SK-N-SH treated with all-trans-retinoic acid at 6 μM for 48 hours (cell line): ENCODE measurements at regions not wholly inside any gene's neighbourhood (a gene's known extent, or its start where the extent isn't known, plus 50 kb on each side); places are given as distances from the start of the nearest gene placed in this dataset.

Source experiments
- ATAC-seq: fragments of 200-7000 bp; cut with Tn5 transposase; 3 replicates; pipeline ENCODE4 v1.9.1; 2020; ENCODE audit warnings: mild to moderate bottlenecking, moderate library complexity
- ARNTL ChIP-seq: fragments of 450-650 bp; formaldehyde crosslinking; IDR thresholded peaks from 2 replicates; pipeline ENCODE4 v1.5.0; 2020; ENCODE audit warnings: low read depth, mild to moderate bottlenecking, moderate library complexity, borderline replicate concordance
- BACH2 ChIP-seq: fragments of 250-450 bp; sonication (Bioruptor Pico); IDR thresholded peaks from 2 replicates; pipeline ENCODE4 v1.9.0; 2021; ENCODE audit warnings: mild to moderate bottlenecking, borderline replicate concordance
- CREB5 ChIP-seq: fragments of 250-450 bp; sonication (Bioruptor Pico); IDR thresholded peaks from 2 replicates; pipeline ENCODE4 v1.5.1; 2020; ENCODE audit warnings: low read depth, mild to moderate bottlenecking, moderate library complexity
- CSDC2 ChIP-seq: fragments of 250-450 bp; sonication (Bioruptor Pico); IDR thresholded peaks from 2 replicates; pipeline ENCODE4 v1.5.0; 2020; ENCODE audit warnings: mild to moderate bottlenecking, moderate library complexity
- ESRRG ChIP-seq: fragments of 250-450 bp; sonication (Bioruptor Pico); IDR thresholded peaks from 2 replicates; pipeline ENCODE4 v1.6.1; 2021; ENCODE audit warnings: mild to moderate bottlenecking
- GLIS3 ChIP-seq: fragments of 250-450 bp; sonication (Bioruptor Pico); IDR thresholded peaks from 2 replicates; pipeline ENCODE4 v1.5.0; 2020; ENCODE audit warnings: mild to moderate bottlenecking, moderate library complexity
- ISL1 ChIP-seq: fragments of 250-450 bp; sonication (Bioruptor Pico); IDR thresholded peaks from 2 replicates; pipeline ENCODE4 v2.1.2; 2022; ENCODE audit warnings: mild to moderate bottlenecking, moderate library complexity
- OSR1 ChIP-seq: fragments of 250-450 bp; sonication (Bioruptor Pico); IDR thresholded peaks from 2 replicates; pipeline ENCODE4 v1.8.0; 2022; ENCODE audit warnings: moderate library complexity, mild to moderate bottlenecking, inconsistent platforms
- PPARA ChIP-seq: fragments of 250-450 bp; sonication (Bioruptor Pico); IDR thresholded peaks from 2 replicates; pipeline ENCODE4 v1.5.0; 2020; ENCODE audit warnings: mild to moderate bottlenecking, borderline replicate concordance
- RARB ChIP-seq: fragments of 250-450 bp; sonication (Bioruptor Pico); IDR thresholded peaks from 2 replicates; pipeline ENCODE4 v1.8.0; 2021; ENCODE audit warnings: mild to moderate bottlenecking, moderate library complexity
- SNAI2 ChIP-seq: fragments of 250-450 bp; sonication (Bioruptor Pico); IDR thresholded peaks from 2 replicates; pipeline ENCODE4 v1.5.0; 2020; ENCODE audit warnings: mild to moderate bottlenecking, moderate library complexity
- TCF4 ChIP-seq: fragments of 250-450 bp; sonication (Bioruptor Pico); IDR thresholded peaks from 2 replicates; pipeline ENCODE4 v1.8.0; 2021; ENCODE audit warnings: mild to moderate bottlenecking, moderate library complexity, borderline replicate concordance
- TOX ChIP-seq: fragments of 250-450 bp; sonication (Bioruptor Pico); IDR thresholded peaks from 2 replicates; pipeline ENCODE4 v1.8.0; 2021; ENCODE audit warnings: mild to moderate bottlenecking, moderate library complexity, borderline replicate concordance
- ZC3H10 ChIP-seq: fragments of 250-450 bp; sonication (Bioruptor Pico); IDR thresholded peaks from 2 replicates; pipeline ENCODE4 v1.5.1; 2021; ENCODE audit warnings: mild to moderate bottlenecking, moderate library complexity
- ZFP3 ChIP-seq: fragments of 250-450 bp; sonication (Bioruptor Pico); IDR thresholded peaks from 2 replicates; pipeline ENCODE4 v1.5.0; 2020; ENCODE audit warnings: mild to moderate bottlenecking, moderate library complexity
- ZFP30 ChIP-seq: fragments of 450-650 bp; formaldehyde crosslinking; IDR thresholded peaks from 2 replicates; pipeline ENCODE4 v1.5.0; 2022; ENCODE audit warnings: mild to moderate bottlenecking, moderate library complexity
- ZNF565 ChIP-seq: fragments of 450-650 bp; formaldehyde crosslinking; conservative IDR thresholded peaks from 2 replicates; pipeline ENCODE4 v1.5.0; 2020; ENCODE audit warnings: low read depth, mild to moderate bottlenecking, moderate library complexity
- ZNF70 ChIP-seq: fragments of 450-650 bp; formaldehyde crosslinking; IDR thresholded peaks from 2 replicates; pipeline ENCODE4 v1.5.0; 2020; ENCODE audit warnings: mild to moderate bottlenecking, moderate library complexity
- ZNF8 ChIP-seq: fragments of 450-650 bp; formaldehyde crosslinking; IDR thresholded peaks from 2 replicates; pipeline ENCODE4 v1.5.0; 2020; ENCODE audit warnings: mild to moderate bottlenecking, moderate library complexity
- TF ChIP-seq, protein P1 (sequence below): fragments of 250-450 bp; sonication (Bioruptor Pico); IDR thresholded peaks from 2 replicates; pipeline ENCODE4 v1.8.0; 2020; ENCODE audit warnings: mild to moderate bottlenecking, moderate library complexity, borderline replicate concordance
- TF ChIP-seq, protein P2 (sequence below): fragments of 250-450 bp; sonication (Bioruptor Pico); IDR thresholded peaks from 2 replicates; pipeline ENCODE4 v1.8.0; 2021; ENCODE audit warnings: low read depth, mild to moderate bottlenecking, moderate library complexity, borderline replicate concordance
- TF ChIP-seq, protein P3 (sequence below): fragments of 250-450 bp; sonication (Bioruptor Pico); IDR thresholded peaks from 2 replicates; pipeline ENCODE4 v1.5.1; 2021; ENCODE audit warnings: mild to moderate bottlenecking, moderate library complexity

GRCh38 chr10:37712489-37713131 lies 144.8 kb downstream of the ZNF248 start:
- ATAC-seq: no peak
- no peak for TF ChIP-seq ARNTL
- TF ChIP-seq ZFP3 (CRISPR knock-in tag): no peak
- TF ChIP-seq, protein P1, sequence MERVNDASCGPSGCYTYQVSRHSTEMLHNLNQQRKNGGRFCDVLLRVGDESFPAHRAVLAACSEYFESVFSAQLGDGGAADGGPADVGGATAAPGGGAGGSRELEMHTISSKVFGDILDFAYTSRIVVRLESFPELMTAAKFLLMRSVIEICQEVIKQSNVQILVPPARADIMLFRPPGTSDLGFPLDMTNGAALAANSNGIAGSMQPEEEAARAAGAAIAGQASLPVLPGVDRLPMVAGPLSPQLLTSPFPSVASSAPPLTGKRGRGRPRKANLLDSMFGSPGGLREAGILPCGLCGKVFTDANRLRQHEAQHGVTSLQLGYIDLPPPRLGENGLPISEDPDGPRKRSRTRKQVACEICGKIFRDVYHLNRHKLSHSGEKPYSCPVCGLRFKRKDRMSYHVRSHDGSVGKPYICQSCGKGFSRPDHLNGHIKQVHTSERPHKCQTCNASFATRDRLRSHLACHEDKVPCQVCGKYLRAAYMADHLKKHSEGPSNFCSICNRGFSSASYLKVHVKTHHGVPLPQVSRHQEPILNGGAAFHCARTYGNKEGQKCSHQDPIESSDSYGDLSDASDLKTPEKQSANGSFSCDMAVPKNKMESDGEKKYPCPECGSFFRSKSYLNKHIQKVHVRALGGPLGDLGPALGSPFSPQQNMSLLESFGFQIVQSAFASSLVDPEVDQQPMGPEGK (CRISPR knock-in tag): no peak
- no peak for TF ChIP-seq ZFP30 (CRISPR knock-in tag)
- no peak for TF ChIP-seq ZNF565
- TF ChIP-seq BACH2 (CRISPR knock-in tag): no peak
- no peak for TF ChIP-seq SNAI2 (CRISPR knock-in tag)
- TF ChIP-seq, protein P2, sequence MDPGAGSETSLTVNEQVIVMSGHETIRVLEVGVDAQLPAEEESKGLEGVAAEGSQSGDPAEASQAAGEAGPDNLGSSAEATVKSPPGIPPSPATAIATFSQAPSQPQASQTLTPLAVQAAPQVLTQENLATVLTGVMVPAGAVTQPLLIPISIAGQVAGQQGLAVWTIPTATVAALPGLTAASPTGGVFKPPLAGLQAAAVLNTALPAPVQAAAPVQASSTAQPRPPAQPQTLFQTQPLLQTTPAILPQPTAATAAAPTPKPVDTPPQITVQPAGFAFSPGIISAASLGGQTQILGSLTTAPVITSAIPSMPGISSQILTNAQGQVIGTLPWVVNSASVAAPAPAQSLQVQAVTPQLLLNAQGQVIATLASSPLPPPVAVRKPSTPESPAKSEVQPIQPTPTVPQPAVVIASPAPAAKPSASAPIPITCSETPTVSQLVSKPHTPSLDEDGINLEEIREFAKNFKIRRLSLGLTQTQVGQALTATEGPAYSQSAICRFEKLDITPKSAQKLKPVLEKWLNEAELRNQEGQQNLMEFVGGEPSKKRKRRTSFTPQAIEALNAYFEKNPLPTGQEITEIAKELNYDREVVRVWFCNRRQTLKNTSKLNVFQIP (CRISPR knock-in tag): no peak
- TF ChIP-seq TOX: no peak
- no peak for TF ChIP-seq RARB (CRISPR knock-in tag)
- TF ChIP-seq GLIS3 (CRISPR knock-in tag): no peak
- TF ChIP-seq ZNF8 (CRISPR knock-in tag): no peak
- TF ChIP-seq ZC3H10 (CRISPR knock-in tag): no peak
- no peak for TF ChIP-seq ISL1 (CRISPR knock-in tag)
- TF ChIP-seq OSR1 (CRISPR knock-in tag): no peak
- no peak for TF ChIP-seq PPARA (CRISPR knock-in tag)
- no peak for TF ChIP-seq CSDC2 (CRISPR knock-in tag)
- no peak for TF ChIP-seq ESRRG (CRISPR knock-in tag)
- TF ChIP-seq ZNF70: no peak

GRCh38 chr10:37711617-37712488 lies 145.6 kb downstream of the ZNF248 start:
- no peak for ATAC-seq
- no peak for TF ChIP-seq GLIS3 (CRISPR knock-in tag)
- TF ChIP-seq, protein P3, sequence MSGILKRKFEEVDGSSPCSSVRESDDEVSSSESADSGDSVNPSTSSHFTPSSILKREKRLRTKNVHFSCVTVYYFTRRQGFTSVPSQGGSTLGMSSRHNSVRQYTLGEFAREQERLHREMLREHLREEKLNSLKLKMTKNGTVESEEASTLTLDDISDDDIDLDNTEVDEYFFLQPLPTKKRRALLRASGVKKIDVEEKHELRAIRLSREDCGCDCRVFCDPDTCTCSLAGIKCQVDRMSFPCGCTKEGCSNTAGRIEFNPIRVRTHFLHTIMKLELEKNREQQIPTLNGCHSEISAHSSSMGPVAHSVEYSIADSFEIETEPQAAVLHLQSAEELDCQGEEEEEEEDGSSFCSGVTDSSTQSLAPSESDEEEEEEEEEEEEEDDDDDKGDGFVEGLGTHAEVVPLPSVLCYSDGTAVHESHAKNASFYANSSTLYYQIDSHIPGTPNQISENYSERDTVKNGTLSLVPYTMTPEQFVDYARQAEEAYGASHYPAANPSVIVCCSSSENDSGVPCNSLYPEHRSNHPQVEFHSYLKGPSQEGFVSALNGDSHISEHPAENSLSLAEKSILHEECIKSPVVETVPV (CRISPR knock-in tag): no peak
- no peak for TF ChIP-seq PPARA (CRISPR knock-in tag)
- TF ChIP-seq ARNTL: no peak
- no peak for TF ChIP-seq CREB5 (CRISPR knock-in tag)
- no peak for TF ChIP-seq TCF4 (CRISPR knock-in tag)
- no peak for TF ChIP-seq ZFP3 (CRISPR knock-in tag)
- no peak for TF ChIP-seq SNAI2 (CRISPR knock-in tag)
- TF ChIP-seq ZNF8 (CRISPR knock-in tag): no peak
- TF ChIP-seq TOX: no peak
- no peak for TF ChIP-seq ZNF70
- TF ChIP-seq ISL1 (CRISPR knock-in tag): no peak
- TF ChIP-seq, protein P1 (CRISPR knock-in tag): no peak
- TF ChIP-seq, all 23 proteins: peak for 0
